ENCODE measurements at regions not wholly inside any gene's neighbourhood (a gene's known extent, or its start where the extent isn't known, plus 50 kb on each side); places are given as distances from the start of the nearest gene placed in this dataset.

DNA sequence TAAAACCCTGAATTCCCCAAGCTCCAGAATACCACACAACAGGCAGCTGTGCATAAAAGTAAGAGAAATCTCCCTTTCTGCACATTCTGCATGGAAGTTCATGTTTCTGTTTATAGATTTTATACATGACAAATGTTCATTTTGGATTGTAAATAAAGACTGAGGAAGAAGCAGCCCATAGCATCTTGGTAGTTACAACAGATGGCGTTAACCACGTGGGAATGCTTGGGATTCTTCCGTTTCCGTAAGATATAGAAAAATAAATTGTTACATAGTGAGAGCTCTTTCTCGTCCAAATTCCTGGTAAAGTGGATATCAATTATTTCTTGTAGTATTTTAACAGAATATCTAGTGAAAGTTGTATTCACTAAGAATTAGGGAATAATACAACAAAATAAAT lies 1016.5 kb downstream of the GRM8 start:
- no peak for TF ChIP-seq EZH2phosphoT487 (IDR thresholded peaks at IDR 0.05; ENCODE audit: borderline replicate concordance, low read length)
- TF ChIP-seq, protein P1, sequence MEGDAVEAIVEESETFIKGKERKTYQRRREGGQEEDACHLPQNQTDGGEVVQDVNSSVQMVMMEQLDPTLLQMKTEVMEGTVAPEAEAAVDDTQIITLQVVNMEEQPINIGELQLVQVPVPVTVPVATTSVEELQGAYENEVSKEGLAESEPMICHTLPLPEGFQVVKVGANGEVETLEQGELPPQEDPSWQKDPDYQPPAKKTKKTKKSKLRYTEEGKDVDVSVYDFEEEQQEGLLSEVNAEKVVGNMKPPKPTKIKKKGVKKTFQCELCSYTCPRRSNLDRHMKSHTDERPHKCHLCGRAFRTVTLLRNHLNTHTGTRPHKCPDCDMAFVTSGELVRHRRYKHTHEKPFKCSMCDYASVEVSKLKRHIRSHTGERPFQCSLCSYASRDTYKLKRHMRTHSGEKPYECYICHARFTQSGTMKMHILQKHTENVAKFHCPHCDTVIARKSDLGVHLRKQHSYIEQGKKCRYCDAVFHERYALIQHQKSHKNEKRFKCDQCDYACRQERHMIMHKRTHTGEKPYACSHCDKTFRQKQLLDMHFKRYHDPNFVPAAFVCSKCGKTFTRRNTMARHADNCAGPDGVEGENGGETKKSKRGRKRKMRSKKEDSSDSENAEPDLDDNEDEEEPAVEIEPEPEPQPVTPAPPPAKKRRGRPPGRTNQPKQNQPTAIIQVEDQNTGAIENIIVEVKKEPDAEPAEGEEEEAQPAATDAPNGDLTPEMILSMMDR (IDR thresholded peaks at IDR 0.05; ENCODE audit: low read depth, low read length, poor library complexity, severe bottlenecking): no peak

Measured in DOHH2 (cell line).